Endothelial cell of umbilical vein (primary cell): ENCODE measurements at regions not wholly inside any gene's neighbourhood (a gene's known extent, or its start where the extent isn't known, plus 50 kb on each side); places are given as distances from the start of the nearest gene placed in this dataset.

Source experiments
- BruUV-seq: library from RNA; stranded (reverse); fragments of 400-500 nt; replicated peaks from 2 replicates; lab custom pipeline; 2021; lab: Mats Ljungman, UMichigan
- CTCF ChIA-PET: fragments of 300-600, 350-600 bp; sonication (Branson Sonifier 250); formaldehyde crosslinking; loops from one replicate; lab custom pipeline; 2021; ENCODE audit warnings: antibody characterized with exemption, inconsistent platforms; lab: Charles Lee
- POLR2A ChIA-PET: fragments of 300-600, 350-600 bp; sonication (Branson Sonifier 250); formaldehyde crosslinking; loops from one replicate; lab custom pipeline; 2021; ENCODE audit warnings: antibody characterized with exemption, inconsistent platforms; lab: Charles Lee
- DNase-seq: peaks from one replicate; pipeline ENCODE4 v3.0.0-alpha.2; 2011; ENCODE audit warnings: low read depth, low spot score
- FAIRE-seq: peaks from 2 replicates; lab custom pipeline; 2011; peaks lifted over from hg19 to GRCh38; lab: Jason Lieb, UNC
- H2AFZ ChIP-seq: 2 replicates; pipeline ENCODE4 v1.6.0; 2012; ENCODE audit warnings: low read depth, low read length, control low read depth, inconsistent platforms
- H3K27ac ChIP-seq: 2 replicates; pipeline ENCODE4 v1.5.1; 2011; ENCODE audit warnings: low read depth, mild to moderate bottlenecking, control low read depth, low read length, moderate library complexity; ENCODE audit not compliant: insufficient read depth
- H3K27me3 ChIP-seq, 2 experiments: 2 replicates each; pipeline versions ENCODE4 v1.6.0 to v1.6.1; 2011; ENCODE audit warnings: low read length in 2 of 2, mixed read lengths in 1 of 2; ENCODE audit not compliant: control insufficient read depth in 2 of 2, insufficient read depth in 2 of 2
- H3K36me3 ChIP-seq, 2 experiments: 2 replicates in 1 of 2; 3 replicates in 1 of 2; pipeline ENCODE4 v1.5.1; 2011; ENCODE audit warnings: low read length in 2 of 2, mild to moderate bottlenecking in 1 of 2, moderate library complexity in 1 of 2; ENCODE audit not compliant: control insufficient read depth in 2 of 2, insufficient read depth in 2 of 2; ENCODE audit errors: extremely low read depth in 1 of 2
- H3K4me1 ChIP-seq: 3 replicates; pipeline ENCODE4 v1.5.1; 2011; ENCODE audit warnings: mild to moderate bottlenecking, low read length; ENCODE audit not compliant: control insufficient read depth, insufficient read depth; ENCODE audit errors: extremely low read depth
- H3K4me2 ChIP-seq: 2 replicates; pipeline ENCODE4 v1.6.1; 2011; ENCODE audit warnings: low read length, control low read depth, mixed read lengths; ENCODE audit not compliant: insufficient read depth
- H3K4me3 ChIP-seq, 3 experiments: fragments of 200-600 bp in 1 of 3; sonication (generic), shearing (Covaris generic) in 1 of 3; replicated peaks in 1 of 3; 2 replicates each; pipeline ENCODE4 v1.5.1; 2011 to 2016; ENCODE audit warnings: control low read depth in 3 of 3, low read length in 3 of 3, mild to moderate bottlenecking in 2 of 3, inconsistent platforms in 1 of 3, low read depth in 1 of 3, moderate library complexity in 1 of 3; ENCODE audit not compliant: insufficient read depth in 1 of 3
- H3K79me2 ChIP-seq: 2 replicates; pipeline ENCODE4 v1.6.0; 2012; ENCODE audit warnings: low read length, inconsistent platforms; ENCODE audit not compliant: control insufficient read depth, insufficient read depth
- H3K9ac ChIP-seq: replicated peaks from 2 replicates; pipeline ENCODE3; 2011; ENCODE audit warnings: low read length, control low read depth; ENCODE audit not compliant: insufficient read depth; ENCODE audit errors: extremely low read depth
- H3K9me1 ChIP-seq: replicated peaks from 3 replicates; pipeline ENCODE4 v1.6.0; 2011; ENCODE audit warnings: mild to moderate bottlenecking, low read length; ENCODE audit not compliant: control insufficient read depth, insufficient read depth; ENCODE audit errors: extremely low read depth
- H3K9me3 ChIP-seq: replicated peaks from 2 replicates; pipeline ENCODE4 v1.5.1; 2012; ENCODE audit warnings: low read length, inconsistent platforms; ENCODE audit not compliant: control insufficient read depth, insufficient read depth
- H4K20me1 ChIP-seq: replicated peaks from 2 replicates; pipeline ENCODE3; 2011; ENCODE audit warnings: mild to moderate bottlenecking, low read length; ENCODE audit not compliant: control insufficient read depth, insufficient read depth; ENCODE audit errors: extremely low read depth
- CTCF ChIP-seq, 2 donors: IDR thresholded peaks; 1 replicate in 1 of 2; 2 replicates in 1 of 2; pipeline ENCODE4 v1.5.1; 2011; ENCODE audit warnings: low read length in 2 of 2, mild to moderate bottlenecking in 2 of 2, moderate library complexity in 2 of 2, control low read depth in 1 of 2, inconsistent platforms in 1 of 2, low read depth in 1 of 2; ENCODE audit not compliant: insufficient read depth in 1 of 2; ENCODE audit errors: extremely low read depth in 1 of 2
- EZH2 ChIP-seq: IDR thresholded peaks from 2 replicates; pipeline ENCODE4 v1.6.1; 2012; ENCODE audit warnings: borderline replicate concordance, low read depth, mild to moderate bottlenecking, moderate library complexity, low read length, inconsistent platforms; ENCODE audit not compliant: severe bottlenecking
- FOS ChIP-seq: IDR thresholded peaks from 2 replicates; pipeline ENCODE4 v1.6.1; 2011; ENCODE audit warnings: mild to moderate bottlenecking, low read length, moderate library complexity, borderline replicate concordance; ENCODE audit not compliant: insufficient read depth
- GATA2 ChIP-seq: IDR thresholded peaks from 2 replicates; pipeline ENCODE4 v1.7.0; 2011; ENCODE audit warnings: low read depth, mild to moderate bottlenecking, moderate library complexity, mixed read lengths, low read length; ENCODE audit not compliant: insufficient read length, insufficient read depth
- JUN ChIP-seq: IDR thresholded peaks from 2 replicates; pipeline ENCODE4 v1.6.1; 2011; ENCODE audit warnings: borderline replicate concordance, low read depth; ENCODE audit not compliant: insufficient read length, insufficient read depth
- MAX ChIP-seq: IDR thresholded peaks from 2 replicates; pipeline ENCODE4 v1.6.1; 2011; ENCODE audit not compliant: insufficient read depth, insufficient read length
- MYC ChIP-seq: IDR thresholded peaks from one replicate; pipeline ENCODE4 v1.6.1; 2011; ENCODE audit warnings: mild to moderate bottlenecking, low read depth, low read length
- POLR2A ChIP-seq: IDR thresholded peaks from 2 replicates; pipeline ENCODE4 v1.6.1; 2012; ENCODE audit warnings: low read depth, mild to moderate bottlenecking, control low read depth, low read length
- POLR2AphosphoS5 ChIP-seq: IDR thresholded peaks from 2 replicates; pipeline ENCODE4 v1.6.1; 2012; ENCODE audit warnings: low read depth, mild to moderate bottlenecking, control low read depth, low read length, moderate library complexity; ENCODE audit not compliant: insufficient read depth
- dilution Hi-C: fragments of 300-500 bp; cut with MboI; formaldehyde crosslinking; loops from one replicate; pipeline ENCODE4 v1.15.0; 2019; ENCODE audit warnings: low sequenced_read_pairs; ENCODE audit not compliant: extremely low pct_ligation_motif_present
- intact Hi-C: fragments of 100-400 bp; cut with micrococcal nuclease; formaldehyde crosslinking; loops from one replicate; pipeline ENCODE4 v1.10.0; 2022

- POLR2A ChIA-PET: no interaction called here
- intact Hi-C loops: no loop called here
Observed at GRCh38 chr1:83761167-83762038, 237.5 kb downstream of the TTLL7 start.

More at GRCh38 chr1:83761167-83762038, 237.5 kb downstream of the TTLL7 start:
- Histone ChIP-seq H3K79me2 (no peaks in the 10 kb centered on the region), H3K4me3 (no peak overlapping the region), H3K36me3 (no peaks in the 10 kb centered on the region), H4K20me1 (no peaks in the 10 kb centered on the region), H3K27ac (no peak overlapping the region), H3K4me2 (no peak overlapping the region), H2AFZ (no peak overlapping the region), H3K9me1 (no peaks in the 10 kb centered on the region), H3K4me1 (no peaks in the 10 kb centered on the region), H3K9ac (no peak overlapping the region), H3K9me3 (no peaks in the 10 kb centered on the region), H3K27me3 (no peaks in the 10 kb centered on the region)
- dilution Hi-C loops: no loop called here
- no peak for DNase-seq
- CTCF ChIA-PET: no interaction called here
- TF ChIP-seq FOS (no peak), MYC (no peak), MAX (no peak), GATA2 (no peak), CTCF (IDR thresholded peaks at IDR 0.05; ENCODE audit: extremely low read depth in 1 of 2, insufficient read depth in 1 of 2, low read depth in 1 of 2, low read length in 2 of 2) (no peak), POLR2A (no peak), POLR2AphosphoS5 (no peak), EZH2 (no peak), JUN (no peak)
- no peak for FAIRE-seq
- BruUV-seq: no TSS peak
